HCT116 (cell line): ENCODE measurements at regions not wholly inside any gene's neighbourhood (a gene's known extent, or its start where the extent isn't known, plus 50 kb on each side); places are given as distances from the start of the nearest gene placed in this dataset.

Experiments
- POLR2A ChIP-seq: IDR thresholded peaks from 2 replicates; pipeline ENCODE4 v1.7.0; 2011; ENCODE audit warnings: borderline replicate concordance; ENCODE audit not compliant: insufficient read depth, insufficient read length; ENCODE audit errors: extremely low read depth
- POLR2AphosphoS5 ChIP-seq: IDR thresholded peaks from 2 replicates; pipeline ENCODE4 v1.6.1; 2011; ENCODE audit warnings: mild to moderate bottlenecking, low read depth, low read length, moderate library complexity
- SIN3A ChIP-seq: IDR thresholded peaks from 2 replicates; pipeline ENCODE4 v1.6.1; 2012; ENCODE audit warnings: low read depth
- SP1 ChIP-seq: IDR thresholded peaks from 2 replicates; pipeline ENCODE4 v1.6.1; 2012; ENCODE audit warnings: low read depth
- YY1 ChIP-seq: IDR thresholded peaks from 2 replicates; pipeline ENCODE4 v1.6.1; 2011; ENCODE audit warnings: low read length, low read depth, moderate library complexity, mild to moderate bottlenecking; ENCODE audit not compliant: insufficient replicate concordance; ENCODE audit errors: extremely low read depth
- ZBTB33 ChIP-seq: IDR thresholded peaks from 2 replicates; pipeline ENCODE4 v1.6.1; 2011; ENCODE audit warnings: mild to moderate bottlenecking, low read length, moderate library complexity; ENCODE audit not compliant: insufficient replicate concordance; ENCODE audit errors: extremely low read depth
- ZFX ChIP-seq: fragments of 450-650 bp; IDR thresholded peaks from 2 replicates; pipeline ENCODE4 v1.6.1; 2017
- ZNF274 ChIP-seq: fragments of 200-500 bp; sonication (Bioruptor generic); IDR thresholded peaks from 2 replicates; pipeline ENCODE4 v1.6.1; 2014; ENCODE audit warnings: mild to moderate bottlenecking, low read depth, low read length, inconsistent platforms
- TF ChIP-seq, protein P1 (sequence below), 3 experiments: fragments of 200-600 bp in 1 of 3; sonication (generic) in 1 of 3; IDR thresholded peaks in 2 of 3; conservative IDR thresholded peaks in 1 of 3; 2 replicates each; pipeline ENCODE4 v1.5.1; 2012 to 2017; ENCODE audit warnings: low read depth in 2 of 3, low read length in 2 of 3, antibody characterized with exemption in 1 of 3, borderline replicate concordance in 1 of 3, control low read depth in 1 of 3, mild to moderate bottlenecking in 1 of 3, mixed read lengths in 1 of 3, mixed run types in 1 of 3, moderate library complexity in 1 of 3; ENCODE audit not compliant: insufficient read depth in 1 of 3
- TF ChIP-seq, protein P2 (sequence below): IDR thresholded peaks from 2 replicates; pipeline ENCODE4 v1.6.1; 2012

- TF ChIP-seq, protein P1, sequence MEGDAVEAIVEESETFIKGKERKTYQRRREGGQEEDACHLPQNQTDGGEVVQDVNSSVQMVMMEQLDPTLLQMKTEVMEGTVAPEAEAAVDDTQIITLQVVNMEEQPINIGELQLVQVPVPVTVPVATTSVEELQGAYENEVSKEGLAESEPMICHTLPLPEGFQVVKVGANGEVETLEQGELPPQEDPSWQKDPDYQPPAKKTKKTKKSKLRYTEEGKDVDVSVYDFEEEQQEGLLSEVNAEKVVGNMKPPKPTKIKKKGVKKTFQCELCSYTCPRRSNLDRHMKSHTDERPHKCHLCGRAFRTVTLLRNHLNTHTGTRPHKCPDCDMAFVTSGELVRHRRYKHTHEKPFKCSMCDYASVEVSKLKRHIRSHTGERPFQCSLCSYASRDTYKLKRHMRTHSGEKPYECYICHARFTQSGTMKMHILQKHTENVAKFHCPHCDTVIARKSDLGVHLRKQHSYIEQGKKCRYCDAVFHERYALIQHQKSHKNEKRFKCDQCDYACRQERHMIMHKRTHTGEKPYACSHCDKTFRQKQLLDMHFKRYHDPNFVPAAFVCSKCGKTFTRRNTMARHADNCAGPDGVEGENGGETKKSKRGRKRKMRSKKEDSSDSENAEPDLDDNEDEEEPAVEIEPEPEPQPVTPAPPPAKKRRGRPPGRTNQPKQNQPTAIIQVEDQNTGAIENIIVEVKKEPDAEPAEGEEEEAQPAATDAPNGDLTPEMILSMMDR (IDR thresholded peaks at IDR 0.05 in 2 of 3, conservative IDR thresholded peaks at IDR 0.05 in 1 of 3; ENCODE audit: borderline replicate concordance in 1 of 3, insufficient read depth in 1 of 3, low read depth in 2 of 3, low read length in 2 of 3) = no peak
- TF ChIP-seq POLR2AphosphoS5 (no peak), ZFX (no peak), POLR2A (no peak), SP1 (no peak), SIN3A (no peak), ZBTB33 (no peak), YY1 (no peak), ZNF274 (no peak)
- TF ChIP-seq, protein P2, sequence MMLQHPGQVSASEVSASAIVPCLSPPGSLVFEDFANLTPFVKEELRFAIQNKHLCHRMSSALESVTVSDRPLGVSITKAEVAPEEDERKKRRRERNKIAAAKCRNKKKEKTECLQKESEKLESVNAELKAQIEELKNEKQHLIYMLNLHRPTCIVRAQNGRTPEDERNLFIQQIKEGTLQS = no peak
Observed at GRCh38 chr4:83876047-83876446, 340.1 kb downstream of the GPAT3 start.
